ENCODE measurements at regions not wholly inside any gene's neighbourhood (a gene's known extent, or its start where the extent isn't known, plus 50 kb on each side); places are given as distances from the start of the nearest gene placed in this dataset.

- TF ChIP-seq, protein P1, sequence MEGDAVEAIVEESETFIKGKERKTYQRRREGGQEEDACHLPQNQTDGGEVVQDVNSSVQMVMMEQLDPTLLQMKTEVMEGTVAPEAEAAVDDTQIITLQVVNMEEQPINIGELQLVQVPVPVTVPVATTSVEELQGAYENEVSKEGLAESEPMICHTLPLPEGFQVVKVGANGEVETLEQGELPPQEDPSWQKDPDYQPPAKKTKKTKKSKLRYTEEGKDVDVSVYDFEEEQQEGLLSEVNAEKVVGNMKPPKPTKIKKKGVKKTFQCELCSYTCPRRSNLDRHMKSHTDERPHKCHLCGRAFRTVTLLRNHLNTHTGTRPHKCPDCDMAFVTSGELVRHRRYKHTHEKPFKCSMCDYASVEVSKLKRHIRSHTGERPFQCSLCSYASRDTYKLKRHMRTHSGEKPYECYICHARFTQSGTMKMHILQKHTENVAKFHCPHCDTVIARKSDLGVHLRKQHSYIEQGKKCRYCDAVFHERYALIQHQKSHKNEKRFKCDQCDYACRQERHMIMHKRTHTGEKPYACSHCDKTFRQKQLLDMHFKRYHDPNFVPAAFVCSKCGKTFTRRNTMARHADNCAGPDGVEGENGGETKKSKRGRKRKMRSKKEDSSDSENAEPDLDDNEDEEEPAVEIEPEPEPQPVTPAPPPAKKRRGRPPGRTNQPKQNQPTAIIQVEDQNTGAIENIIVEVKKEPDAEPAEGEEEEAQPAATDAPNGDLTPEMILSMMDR (conservative IDR thresholded peaks at IDR 0.05; ENCODE audit: low read length), result no peak
- TF ChIP-seq EZH2phosphoT487 (IDR thresholded peaks at IDR 0.05; ENCODE audit: borderline replicate concordance, low read depth, low read length), result no peak
Measured at GRCh38 chr5:92874790-92875189, 706.2 kb downstream of the NR2F1-AS1 start.

Measured in OCI-LY7 (cell line).